ENCODE measurements at regions not wholly inside any gene's neighbourhood (a gene's known extent, or its start where the extent isn't known, plus 50 kb on each side); places are given as distances from the start of the nearest gene placed in this dataset.

DNA sequence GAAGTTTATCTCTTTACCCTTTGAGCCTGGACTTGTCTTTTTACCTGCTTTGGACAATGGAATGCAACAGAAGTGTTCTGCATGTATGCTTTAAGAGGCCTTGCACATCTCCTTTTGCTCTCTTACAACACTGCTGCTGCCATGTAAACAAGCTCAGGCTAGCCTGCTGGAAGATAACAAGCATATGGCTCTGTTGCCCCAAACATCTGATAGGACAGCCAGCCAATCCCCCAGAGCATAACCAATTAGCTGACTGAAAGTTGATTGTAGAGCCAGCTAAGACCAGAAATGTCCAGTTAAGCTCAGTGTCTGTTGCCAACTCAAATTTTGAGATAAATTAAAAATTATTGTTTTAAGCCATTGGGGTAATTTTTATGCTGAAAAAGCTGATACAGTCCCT is 510.6 kb upstream of the CNKSR2 start:
- no peak for DNase-seq (ENCODE audit: low read depth, low spot score)

GRCh38 chrX:20861113-20861512 is 513.1 kb upstream of the CNKSR2 start:
- DNase-seq (ENCODE audit: low read depth, low spot score) = no peak

- no peak for DNase-seq (ENCODE audit: low read depth, low spot score)
Observed at GRCh38 chrX:20857746-20858145, 516.5 kb upstream of the CNKSR2 start.

DNA sequence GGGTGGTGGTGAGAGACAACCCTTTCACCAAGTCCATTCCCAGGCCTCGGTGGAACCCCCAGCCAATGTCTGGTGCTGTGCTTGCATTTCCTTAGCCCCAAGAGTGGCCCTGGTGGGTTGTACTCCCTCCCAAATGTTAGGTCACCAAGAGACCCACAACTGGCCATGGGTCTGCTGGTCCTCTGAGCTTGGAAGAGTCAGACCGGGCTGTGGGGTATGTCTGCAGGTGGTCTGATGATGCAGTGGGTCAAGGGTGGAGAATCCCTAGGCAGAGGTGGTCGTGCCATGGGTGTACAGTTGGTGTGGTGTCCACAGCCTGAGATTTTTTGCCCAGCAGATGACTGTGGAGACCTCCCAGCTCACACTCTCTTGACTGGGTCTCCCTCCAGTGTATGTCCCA is 535.7 kb upstream of the CNKSR2 start:
- DNase-seq (ENCODE audit: low read depth, low spot score) = no peak

- no peak for DNase-seq (ENCODE audit: low read depth, low spot score)
Observed at GRCh38 chrX:20829665-20830491, 544.3 kb upstream of the CNKSR2 start.

- no peak for DNase-seq (ENCODE audit: low read depth, low spot score)
Observed at GRCh38 chrX:20825984-20826383, 548.2 kb upstream of the CNKSR2 start.

- DNase-seq (ENCODE audit: low read depth, low spot score) = no peak
Observed at GRCh38 chrX:20803971-20804370, 537.3 kb upstream of the RPS6KA3 start.

DNA sequence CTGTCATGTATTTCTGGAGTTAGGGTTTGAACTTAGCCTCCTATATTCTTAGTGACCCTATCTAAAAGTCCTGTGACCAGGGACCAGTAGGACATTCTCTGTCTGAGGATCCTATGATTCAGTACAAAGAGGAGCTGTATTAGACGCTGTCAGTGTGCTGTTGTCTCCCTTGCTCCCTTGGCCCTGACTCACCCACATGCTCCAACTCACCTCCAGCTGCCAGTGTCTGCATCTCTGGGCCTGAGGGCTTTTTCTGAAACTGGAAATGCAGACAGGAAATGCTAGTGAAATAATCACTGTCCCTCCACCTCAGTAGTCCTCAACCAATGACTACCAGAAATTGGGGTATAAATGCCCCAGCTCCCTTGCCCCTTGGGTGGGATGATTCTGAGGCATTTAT is 535.3 kb upstream of the RPS6KA3 start:
- DNase-seq (ENCODE audit: low read depth, low spot score) = no peak

- no peak for DNase-seq (ENCODE audit: low read depth, low spot score)
Observed at GRCh38 chrX:20796450-20796849, 529.7 kb upstream of the RPS6KA3 start.

GRCh38 chrX:20789103-20789502 is 522.4 kb upstream of the RPS6KA3 start:
- DNase-seq (ENCODE audit: low read depth, low spot score) = no peak

- no peak for DNase-seq (ENCODE audit: low read depth, low spot score)
Observed at GRCh38 chrX:20767346-20767745, 500.6 kb upstream of the RPS6KA3 start.

DNA sequence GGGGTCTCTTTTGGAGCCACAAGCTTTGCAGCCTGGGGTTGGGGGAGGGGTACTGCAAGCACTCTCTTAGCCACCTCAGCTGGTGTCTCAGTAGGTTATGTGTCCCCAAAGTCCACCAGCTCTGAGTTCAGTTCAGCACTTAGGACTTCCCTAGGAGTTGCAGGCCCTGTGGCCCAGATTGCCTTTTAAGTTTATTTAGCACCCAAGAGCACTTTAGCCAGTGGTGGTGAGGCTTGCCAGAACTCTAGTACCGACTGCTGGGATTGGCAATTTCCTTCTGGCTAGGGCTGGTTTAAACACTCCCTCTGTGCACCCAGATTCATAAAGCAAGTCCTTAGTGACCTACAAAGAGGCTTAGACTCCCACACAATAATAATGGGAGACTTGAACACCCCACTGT is 489.9 kb upstream of the RPS6KA3 start:
- DNase-seq (ENCODE audit: low read depth, low spot score) = no peak

- DNase-seq (ENCODE audit: low read depth, low spot score) = no peak
Observed at GRCh38 chrX:20753076-20753475, 486.4 kb upstream of the RPS6KA3 start.

- no peak for DNase-seq (ENCODE audit: low read depth, low spot score)
Observed at GRCh38 chrX:20746690-20747089, 480.0 kb upstream of the RPS6KA3 start.

DNA sequence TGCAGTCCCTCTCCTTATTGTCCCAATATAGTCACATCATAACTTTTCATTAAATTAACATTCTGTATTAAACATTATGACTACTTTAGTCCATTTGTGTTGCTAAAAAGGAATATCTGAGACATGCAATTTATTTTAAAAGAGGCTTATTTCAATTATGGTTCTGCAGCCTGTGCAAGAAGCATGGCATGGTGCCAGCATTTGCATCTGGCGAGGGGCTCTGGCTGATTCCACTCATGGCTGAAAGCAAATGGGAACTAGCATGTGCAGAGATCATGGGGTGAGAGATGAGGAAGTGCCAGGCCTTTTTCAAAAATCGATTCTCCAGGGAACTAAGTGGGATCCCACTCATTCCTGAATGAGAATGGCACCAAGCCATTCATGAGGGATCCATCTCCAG is 476.3 kb upstream of the RPS6KA3 start:
- DNase-seq (ENCODE audit: low read depth, low spot score) = no peak

GRCh38 chrX:20742106-20742505 is 475.4 kb upstream of the RPS6KA3 start:
- DNase-seq (ENCODE audit: low read depth, low spot score) = no peak

DNA sequence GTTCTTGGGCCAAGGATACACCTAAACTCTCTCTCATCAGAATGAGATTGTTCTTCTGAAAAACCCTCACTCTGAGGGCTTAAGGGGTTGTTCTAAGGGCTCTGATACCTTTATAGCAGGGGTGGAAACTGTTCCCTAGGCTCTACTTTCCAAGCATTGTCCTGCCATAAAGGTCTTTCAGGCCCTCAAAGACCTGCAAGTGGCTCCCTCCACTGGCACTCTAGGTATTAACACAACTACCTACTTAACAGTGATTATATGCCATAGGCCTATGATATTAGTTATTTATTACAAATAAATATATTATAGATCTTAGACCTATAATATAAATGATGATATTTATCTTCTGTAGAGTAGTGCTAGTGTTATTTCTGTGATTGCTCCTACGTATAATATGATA is 473.7 kb upstream of the RPS6KA3 start:
- no peak for DNase-seq (ENCODE audit: low read depth, low spot score)

DNA sequence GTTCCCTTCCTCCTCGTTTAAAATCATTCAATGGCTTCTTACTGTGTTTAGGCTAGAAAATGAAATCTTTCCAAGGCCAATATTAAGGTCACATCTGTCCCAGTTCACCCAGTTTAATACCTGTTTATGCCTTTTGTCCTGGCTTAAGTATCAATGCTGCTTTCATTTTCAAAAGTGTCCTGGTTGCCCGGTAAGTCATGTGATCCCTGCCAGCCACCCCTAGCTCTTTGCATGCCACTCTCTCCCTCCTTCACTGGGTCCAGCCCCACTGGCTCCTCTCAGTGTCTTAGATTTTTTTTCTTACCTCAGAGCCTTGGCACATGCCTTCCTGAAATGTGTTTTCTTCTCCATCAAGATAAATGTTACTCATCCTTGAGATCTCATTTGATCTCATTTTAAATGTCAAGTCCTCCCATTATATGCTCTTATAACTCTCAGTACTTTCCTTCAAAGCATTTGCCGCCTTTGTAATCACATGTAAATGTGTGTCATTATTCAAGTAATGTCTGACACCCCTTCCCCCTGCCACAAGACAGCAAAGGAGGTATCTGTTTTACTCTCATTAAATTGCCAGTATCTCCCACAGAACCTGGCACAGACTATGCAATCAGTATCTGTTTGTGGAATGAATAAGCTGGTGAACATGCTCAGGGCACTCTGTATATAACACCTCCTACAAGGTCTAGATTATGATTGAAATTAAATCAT is 472.5 kb upstream of the RPS6KA3 start:
- DNase-seq (ENCODE audit: low read depth, low spot score) = no peak

DNA sequence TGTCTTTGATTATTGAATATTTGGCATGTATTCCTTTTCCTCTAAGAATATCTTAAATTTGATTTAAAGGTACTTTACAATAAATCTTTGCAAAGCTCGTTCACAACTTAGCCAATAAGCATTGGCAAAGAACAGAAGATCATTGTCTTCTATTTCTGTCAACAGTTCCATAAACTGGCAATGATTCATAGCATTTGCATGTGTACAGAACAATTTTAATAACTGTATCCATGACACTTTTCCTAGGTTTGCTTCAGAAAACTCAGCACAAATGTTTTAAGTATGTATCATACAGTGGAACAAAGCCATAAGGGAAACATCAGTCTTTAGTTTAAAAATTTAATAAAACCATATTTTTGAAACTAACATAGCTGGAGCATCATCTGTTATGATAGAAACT is 462.7 kb upstream of the RPS6KA3 start:
- DNase-seq (ENCODE audit: low read depth, low spot score) = no peak

DNA sequence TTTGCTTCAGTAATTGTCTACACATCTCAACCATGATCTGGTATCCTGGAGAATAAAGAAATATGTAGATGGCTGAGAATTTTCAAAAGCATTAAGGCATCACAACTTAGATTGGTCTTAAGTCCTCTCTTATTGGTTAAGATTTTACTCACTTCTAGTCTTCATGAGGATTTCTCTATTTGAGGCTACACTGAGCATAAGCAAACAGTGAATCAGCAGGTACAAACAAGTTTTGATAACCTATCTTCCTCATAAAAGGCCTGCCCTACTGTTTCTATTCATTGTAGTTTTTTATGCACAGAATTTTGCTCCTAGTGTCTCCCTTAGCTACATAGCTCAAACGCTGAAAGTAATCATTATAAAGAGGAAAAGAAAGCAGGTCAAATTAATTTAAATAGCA is 460.7 kb upstream of the RPS6KA3 start:
- DNase-seq (ENCODE audit: low read depth, low spot score) = no peak

DNA sequence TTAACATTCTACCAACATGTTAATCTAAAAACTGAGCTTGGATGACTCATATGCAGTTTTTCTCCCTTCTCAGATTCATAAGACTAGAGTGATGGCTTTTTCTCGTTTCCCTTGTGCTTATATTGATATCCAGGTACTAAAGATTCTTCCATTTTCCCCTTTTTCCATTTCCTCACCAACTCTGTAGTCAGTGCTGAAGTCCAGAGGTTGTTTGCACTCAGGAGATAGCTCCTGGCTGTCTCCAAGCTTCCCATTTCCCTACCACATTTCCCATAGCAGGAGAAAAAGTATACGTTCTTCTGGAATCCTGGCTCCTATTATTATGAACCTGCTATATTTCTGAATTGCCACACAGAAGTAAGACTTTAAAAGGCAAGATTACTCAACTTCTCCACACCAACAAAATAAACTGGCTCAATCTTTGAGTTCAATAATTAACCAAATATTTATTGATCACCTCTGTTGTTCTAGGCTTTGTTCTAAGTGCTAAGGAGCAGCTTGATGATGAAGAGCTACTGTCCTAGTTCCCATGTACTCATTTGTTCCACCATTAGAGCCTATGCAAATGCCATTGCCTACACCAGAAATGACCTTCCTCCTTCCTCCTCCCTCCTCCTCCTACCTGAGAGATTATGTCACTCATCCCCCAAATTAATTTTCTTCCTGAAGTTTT is 454.4 kb upstream of the RPS6KA3 start:
- DNase-seq (ENCODE audit: low read depth, low spot score) = no peak

DNA sequence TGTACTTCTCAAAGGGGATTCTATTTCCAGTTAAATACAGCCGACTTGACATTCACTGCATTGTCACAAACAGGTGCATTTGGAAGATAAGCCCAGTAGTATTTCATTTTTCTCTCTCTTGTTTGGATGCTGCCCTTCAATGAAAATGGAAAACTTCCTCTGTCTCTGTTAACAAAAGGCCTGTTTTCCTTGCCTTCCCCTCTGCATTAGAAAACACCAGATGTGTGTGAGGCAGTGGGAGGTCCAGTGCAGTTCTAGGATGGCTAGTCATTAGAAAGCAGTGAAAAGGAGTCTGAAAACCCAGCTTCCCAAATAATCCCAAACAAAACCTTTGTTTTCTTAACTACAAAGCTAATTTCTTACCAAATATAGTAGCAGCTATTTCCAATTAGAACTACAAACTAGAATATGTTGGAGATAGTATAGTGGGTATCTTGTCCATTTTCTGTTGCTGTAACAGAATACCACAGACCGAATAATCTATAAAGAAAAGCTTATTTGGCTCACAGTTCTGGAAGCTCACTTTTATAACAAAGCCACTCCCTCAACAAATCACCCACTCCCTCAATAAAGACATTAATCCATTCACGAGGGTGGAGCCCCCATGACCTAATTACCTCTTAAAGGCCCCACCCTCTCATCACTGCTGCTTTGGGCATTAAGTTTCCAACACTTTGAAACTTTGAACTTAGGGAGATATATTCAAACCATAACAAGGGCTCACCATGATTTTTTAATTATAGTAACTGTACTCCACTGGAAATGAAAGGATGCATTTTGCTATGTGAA is 452.1 kb upstream of the RPS6KA3 start:
- DNase-seq (ENCODE audit: low read depth, low spot score) = no peak
